GM21786 (cell line): ENCODE measurements at regions not wholly inside any gene's neighbourhood (a gene's known extent, or its start where the extent isn't known, plus 50 kb on each side); places are given as distances from the start of the nearest gene placed in this dataset.

Experiments
- ATAC-seq: cut with Tn5 transposase; IDR thresholded peaks from one replicate; pipeline ENCODE4 v1.9.1; 2021; ENCODE audit not compliant: unreplicated experiment

DNA sequence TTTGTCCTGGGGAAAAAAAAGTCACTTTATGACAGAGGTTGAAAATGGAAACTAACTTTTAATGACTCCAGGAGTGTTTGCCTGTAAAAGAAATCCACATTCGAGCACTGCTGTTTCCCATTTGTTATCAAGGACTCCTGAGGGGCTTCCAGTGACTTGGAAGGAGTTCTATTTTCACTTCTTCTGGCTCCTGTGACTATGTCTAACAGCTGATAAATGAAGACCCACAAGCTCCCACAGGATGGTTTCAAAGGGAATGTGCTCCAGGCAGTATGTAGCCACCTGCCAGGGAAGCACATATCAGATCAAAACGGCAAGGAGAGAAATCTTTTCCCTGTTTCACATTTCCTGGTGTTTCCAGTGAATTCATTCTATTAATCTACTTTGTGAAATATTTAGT is 159.8 kb upstream of the FAM241A start:
- ATAC-seq = no peak

DNA sequence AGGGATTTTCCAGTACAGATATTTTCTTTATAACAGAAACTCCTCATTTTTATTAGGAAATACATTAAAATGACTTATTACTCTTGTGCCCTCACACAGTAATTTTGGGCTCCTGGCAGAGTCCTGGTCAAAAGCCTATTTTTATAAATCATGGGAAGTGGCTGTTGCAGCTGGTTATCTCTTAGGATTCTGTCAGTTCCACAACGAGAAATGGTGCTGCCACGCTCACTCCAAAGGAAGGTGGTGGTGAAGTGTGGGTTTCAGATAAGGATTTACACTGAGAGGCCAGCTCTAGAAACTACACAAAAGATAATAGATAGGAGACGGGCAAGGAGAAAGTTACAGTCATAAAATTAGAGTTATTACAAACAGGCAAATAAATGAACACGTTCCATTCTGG is 159.2 kb upstream of the FAM241A start:
- no peak for ATAC-seq

DNA sequence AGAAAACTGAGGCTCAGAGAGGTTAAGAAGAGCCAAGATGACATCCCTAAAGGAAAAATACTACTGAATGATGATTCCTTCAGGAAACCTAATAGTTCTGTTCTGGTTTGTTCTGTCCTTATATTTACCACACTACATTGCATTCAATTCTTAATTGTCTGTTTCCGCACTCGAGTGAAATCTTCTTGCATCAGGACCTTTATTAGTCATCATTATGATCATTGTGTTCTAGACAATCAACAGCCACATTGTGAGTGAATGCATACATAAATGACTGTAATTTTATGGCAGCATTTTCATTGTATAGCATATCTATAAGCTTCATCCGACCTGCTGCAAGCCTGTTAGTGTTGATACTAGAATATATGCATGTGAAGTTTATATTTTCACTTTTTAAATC is 156.7 kb upstream of the FAM241A start:
- ATAC-seq = no peak

DNA sequence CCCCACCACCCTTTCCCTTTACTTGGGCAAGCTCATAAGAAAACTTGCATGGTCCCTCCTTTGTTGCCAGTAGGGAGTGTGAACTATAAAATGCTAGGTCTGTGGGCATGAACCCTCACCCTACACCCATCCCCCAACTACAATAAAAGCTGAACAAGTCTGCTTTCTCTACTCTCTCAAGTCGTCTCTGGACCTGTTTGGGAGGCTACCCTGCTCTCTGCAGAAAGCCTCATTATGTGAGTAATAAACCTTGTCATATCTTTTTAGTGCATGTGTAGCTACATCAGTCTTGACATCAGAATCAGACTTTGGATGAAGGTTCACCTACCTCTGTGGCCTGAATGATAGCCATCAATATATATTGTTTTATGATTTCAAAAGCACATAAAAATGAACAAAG is 155.4 kb upstream of the FAM241A start:
- ATAC-seq = no peak

GRCh38 chr4:111991163-111991562 is 154.1 kb upstream of the FAM241A start:
- ATAC-seq = peak; percentile 92

GRCh38 chr4:111991797-111992196 is 153.5 kb upstream of the FAM241A start:
- peak; percentile 31 for ATAC-seq

DNA sequence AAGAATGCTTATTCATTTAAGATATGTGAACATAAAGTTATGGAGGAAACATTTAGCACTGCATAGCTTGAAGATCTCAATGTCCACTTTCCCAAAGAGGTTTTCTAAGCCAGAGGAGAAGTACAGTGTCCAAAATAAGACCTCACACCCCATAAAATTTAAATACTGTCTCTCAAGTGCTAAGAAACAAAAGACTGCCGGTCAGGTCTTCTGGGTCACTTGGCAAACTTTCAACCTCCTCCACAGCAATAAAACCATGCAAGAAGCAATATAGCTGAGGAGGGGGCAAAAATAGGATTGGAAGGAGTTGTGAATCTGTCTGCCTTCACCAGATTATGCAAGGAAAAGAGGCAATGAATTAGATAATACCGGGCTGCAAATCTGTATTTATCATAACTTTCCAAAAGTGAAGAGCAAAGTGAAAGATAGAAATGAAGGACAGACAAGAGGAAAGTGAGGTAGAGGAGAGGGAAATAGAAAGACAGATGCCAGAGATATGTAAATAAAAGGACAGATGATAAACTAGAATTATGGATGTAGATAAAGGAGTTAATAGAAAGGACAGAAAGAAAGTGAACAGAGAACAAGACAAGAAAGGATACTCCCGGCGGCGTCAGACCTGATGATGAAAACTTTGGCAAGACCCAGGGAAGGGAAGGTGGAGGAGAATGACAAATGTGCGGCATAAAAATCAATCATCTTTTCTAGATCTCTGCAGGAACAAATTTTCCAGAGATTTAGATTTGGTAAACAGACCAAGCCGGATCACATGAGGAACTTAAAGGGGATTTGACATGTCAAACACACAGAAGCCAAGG is 152.7 kb upstream of the FAM241A start:
- ATAC-seq = no peak

- no peak for ATAC-seq
Measured at GRCh38 chr4:111994392-111994791, 150.9 kb upstream of the FAM241A start.

DNA sequence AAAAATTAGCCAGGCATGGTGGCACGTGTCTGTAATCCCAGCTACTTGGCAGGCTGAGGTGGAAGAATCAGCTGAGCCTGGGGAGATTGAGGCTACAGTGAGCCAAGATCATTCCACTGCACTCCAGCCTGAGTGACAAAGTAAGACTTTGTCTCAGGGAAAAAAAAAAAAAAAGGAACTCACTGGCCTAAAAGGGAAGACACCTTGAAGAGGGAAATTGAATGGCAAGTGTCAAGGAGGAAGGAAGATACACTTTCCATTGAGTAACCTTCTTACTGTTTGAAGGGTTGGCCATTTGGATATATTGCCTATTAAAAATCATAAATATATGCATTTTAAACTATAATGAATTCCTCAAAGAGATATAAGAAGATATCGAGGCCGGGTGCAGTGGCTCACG is 147.5 kb upstream of the FAM241A start:
- ATAC-seq = no peak

- ATAC-seq = no peak
Measured at GRCh38 chr4:111999801-112000200, 145.5 kb upstream of the FAM241A start.

DNA sequence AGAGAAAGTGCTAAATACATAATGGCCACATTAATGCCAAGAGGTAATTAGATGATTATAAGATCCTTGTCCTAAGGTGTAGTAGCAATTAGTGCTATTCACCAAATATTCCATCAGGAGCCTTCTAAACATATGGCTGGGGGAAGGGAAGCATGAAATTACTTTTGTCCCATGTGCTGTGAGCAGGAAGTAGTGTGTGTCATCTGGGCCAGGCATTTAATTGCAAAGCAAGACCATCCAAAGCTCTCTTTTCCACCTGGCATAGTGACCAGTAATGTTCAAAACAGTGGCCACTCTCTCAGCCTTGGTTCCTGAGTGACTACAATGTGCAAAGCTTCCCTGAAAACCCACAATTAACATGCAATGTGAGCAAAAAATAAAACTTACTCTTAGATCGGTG is 144.2 kb upstream of the FAM241A start:
- no peak for ATAC-seq

- ATAC-seq = no peak
Measured at GRCh38 chr4:112002248-112002661, 143.0 kb upstream of the FAM241A start.

- no peak for ATAC-seq
Measured at GRCh38 chr4:112003231-112003907, 141.9 kb upstream of the FAM241A start.

DNA sequence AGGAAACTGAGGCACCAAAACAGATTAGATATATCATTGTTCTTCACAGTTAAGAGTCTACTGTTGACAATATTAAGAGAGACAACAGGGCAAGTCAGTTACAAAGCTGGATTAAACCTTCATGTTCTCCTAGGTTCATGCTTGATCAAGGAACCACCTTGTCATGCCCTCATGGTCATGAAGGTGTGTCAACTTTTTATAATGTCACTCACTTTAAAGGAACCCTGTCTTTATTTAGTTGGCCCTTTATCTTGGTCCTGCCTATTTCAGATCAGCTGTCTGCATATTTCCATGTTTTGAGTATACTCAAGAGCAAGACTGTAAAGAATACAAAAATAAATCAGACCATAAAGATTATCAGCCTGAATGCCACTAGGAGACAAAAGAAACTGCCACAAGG is 140.2 kb upstream of the FAM241A start:
- no peak for ATAC-seq

DNA sequence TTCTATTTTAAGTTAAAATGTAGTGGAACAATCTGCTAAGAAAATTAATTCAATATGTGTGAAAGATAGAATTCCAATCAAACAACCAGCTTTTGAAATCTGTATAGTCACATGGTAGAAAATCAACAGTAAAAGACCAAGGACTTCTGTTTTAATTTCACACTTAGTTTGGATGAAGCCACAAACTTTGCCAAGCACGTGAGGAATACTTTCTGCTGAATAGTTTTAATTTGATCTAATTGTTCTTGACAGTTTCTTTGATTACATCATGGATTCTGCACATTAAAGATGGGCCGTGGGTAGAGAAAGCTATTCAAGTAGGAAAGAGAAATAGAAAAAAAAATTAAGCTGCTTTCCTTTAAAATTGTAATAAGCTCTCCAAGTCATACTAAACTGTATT is 137.9 kb upstream of the FAM241A start:
- ATAC-seq = no peak

- no peak for ATAC-seq
Measured at GRCh38 chr4:112015960-112016359, 129.3 kb upstream of the FAM241A start.

DNA sequence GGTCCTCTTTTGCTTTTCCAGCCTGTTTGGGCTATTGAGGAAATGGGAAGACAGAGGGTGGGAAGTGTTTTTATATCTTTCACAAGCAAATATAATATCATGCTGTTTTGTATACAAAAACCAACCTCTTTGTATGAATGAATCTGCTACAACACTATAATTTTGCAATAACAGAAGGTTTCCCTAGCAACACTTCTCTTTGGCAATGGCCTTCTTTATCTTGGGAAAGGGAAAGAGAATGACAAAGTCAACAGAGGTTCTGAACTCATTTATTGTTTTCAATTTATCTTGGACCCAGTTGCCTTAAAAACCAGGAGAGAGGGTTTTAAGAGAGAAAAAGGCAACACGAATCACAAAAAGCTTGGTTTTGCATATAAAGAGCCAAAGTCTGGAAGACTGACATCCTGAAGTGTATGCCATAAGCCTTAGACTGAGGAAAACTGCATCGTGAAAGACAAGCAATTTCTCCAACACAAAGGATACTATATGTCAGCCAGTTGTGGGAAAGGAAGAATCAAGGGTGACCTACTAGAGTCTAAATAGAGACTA is 121.8 kb upstream of the FAM241A start:
- ATAC-seq = no peak

GRCh38 chr4:112026058-112026457 is 119.2 kb upstream of the FAM241A start:
- ATAC-seq = no peak

GRCh38 chr4:112029771-112030171 is 115.5 kb upstream of the FAM241A start:
- no peak for ATAC-seq

DNA sequence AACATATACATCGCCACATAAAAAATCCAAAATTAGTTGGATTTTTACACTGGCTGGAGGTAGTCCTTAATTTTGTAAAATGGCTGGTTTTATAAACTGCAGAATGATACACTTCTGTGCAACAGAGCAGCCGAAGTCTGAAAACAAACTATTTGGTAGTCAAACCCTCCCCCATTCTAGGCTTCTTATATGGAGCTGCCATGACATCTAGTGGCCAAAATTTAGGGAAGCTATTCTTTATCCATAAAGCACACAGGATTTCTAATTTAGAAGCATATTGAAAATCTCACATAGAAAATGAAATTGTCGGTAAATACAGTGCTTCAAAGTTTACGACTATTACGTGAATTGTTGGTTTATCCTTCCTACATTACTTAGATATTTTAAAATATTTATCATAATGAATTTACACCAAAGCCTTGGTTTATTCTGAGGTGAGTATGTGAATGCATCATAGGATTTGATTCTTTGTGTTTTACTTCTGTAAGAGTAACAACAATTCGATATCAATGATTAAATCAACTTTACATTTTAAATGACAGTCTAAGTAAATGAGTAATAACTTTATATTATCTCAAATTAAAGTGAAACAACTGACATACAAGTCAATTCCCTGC is 113.4 kb upstream of the FAM241A start:
- peak; percentile 81 for ATAC-seq

DNA sequence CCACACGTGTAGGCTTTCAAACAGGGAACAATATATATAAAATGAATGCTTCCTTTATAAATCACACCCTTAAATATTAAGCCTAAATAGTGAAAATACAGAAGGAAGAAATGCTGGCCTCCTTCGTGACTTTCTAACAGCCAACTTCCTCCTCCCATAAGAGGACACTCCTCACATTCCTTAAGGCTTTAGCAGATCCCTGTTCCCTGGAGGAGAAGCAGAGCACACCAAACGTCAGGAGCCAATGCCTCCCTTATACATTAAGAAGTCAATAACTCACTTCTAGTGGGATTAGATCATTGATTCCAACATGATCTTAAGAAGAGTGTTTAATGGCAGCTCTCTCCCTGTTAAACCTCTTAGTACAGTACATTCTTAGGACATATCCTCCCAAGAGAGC is 108.4 kb upstream of the FAM241A start:
- no peak for ATAC-seq

- ATAC-seq = no peak
Measured at GRCh38 chr4:112038861-112039260, 106.4 kb upstream of the FAM241A start.
